Ovary (tissue), 7 donors: ENCODE measurements at regions not wholly inside any gene's neighbourhood (a gene's known extent, or its start where the extent isn't known, plus 50 kb on each side); places are given as distances from the start of the nearest gene placed in this dataset.

ENCODE experiments used
- DNase-seq, 5 donors: peaks; one replicate each; pipeline ENCODE4 v3.0.0-alpha.2; 2019 to 2020
- H3K27ac ChIP-seq, 2 donors: fragments of 200-600 bp; one replicate each; pipeline versions ENCODE4 v1.5.1 to v1.8.0; 2019 to 2022
- H3K27me3 ChIP-seq: fragments of 200-600 bp; one replicate; pipeline ENCODE4 v1.8.0; 2022
- H3K36me3 ChIP-seq: fragments of 200-600 bp; sonication (generic); one replicate; pipeline ENCODE4 v1.5.1; 2019
- H3K4me1 ChIP-seq: one replicate; pipeline ENCODE4 v1.8.1; 2013; ENCODE audit warnings: mild to moderate bottlenecking, moderate library complexity; ENCODE audit not compliant: insufficient read depth
- H3K4me3 ChIP-seq: fragments of 200-600 bp; sonication (generic); one replicate; pipeline ENCODE4 v1.5.1; 2017
- H3K9me3 ChIP-seq, 2 donors: fragments of 200-600 bp in 1 of 2; sonication (generic) in 1 of 2; one replicate each; pipeline versions ENCODE4 v1.5.1 to v1.8.1; 2013 to 2019; ENCODE audit warnings: mild to moderate bottlenecking in 1 of 2, moderate library complexity in 1 of 2
- CTCF ChIP-seq, 3 donors: fragments of 450-650 bp in 2 of 3; fragments of 200-600 bp in 1 of 3; IDR thresholded peaks; one replicate each; pipeline versions ENCODE4 v1.5.1 to v1.8.0; 2016 to 2022; ENCODE audit warnings: antibody characterized with exemption in 3 of 3, mild to moderate bottlenecking in 1 of 3
- EP300 ChIP-seq: sonication (generic); formaldehyde crosslinking; IDR thresholded peaks from one replicate; pipeline ENCODE4 v1.6.1; 2017; ENCODE audit warnings: antibody characterized with exemption
- POLR2A ChIP-seq: fragments of 450-650 bp; IDR thresholded peaks from one replicate; pipeline ENCODE4 v1.6.1; 2017; ENCODE audit warnings: antibody characterized with exemption, mild to moderate bottlenecking, moderate library complexity
- WGBS, 3 donors: extraction: QIAGEN DNeasy Blood & Tissue Kit in 1 of 3; methylation state at CpG; one replicate each; pipeline versions ENCODE4 v1.1.5 to v1.1.7; 2013 to 2017; 5-methylcytosine and 5-hydroxymethylcytosine counted together
- intact Hi-C, 4 donors: fragments of 100-400 bp; cut with DNase I; formaldehyde crosslinking; loops; one replicate each; pipeline versions ENCODE4 v1.11.0 to v1.15.1; 2022 to 2023
- donor health status: DM: no; HTN: no; CAD: no; lungs with moderate emphysema.
- donor health status: DM: no; HTN: no; CAD: no.
- donor health status: Bipolar disorder and iron deficiency.
- donor health status: DM: no; HTN: no; CAD: no.
- donor health status: DM: yes; HTN: yes; CAD: no.

DNA sequence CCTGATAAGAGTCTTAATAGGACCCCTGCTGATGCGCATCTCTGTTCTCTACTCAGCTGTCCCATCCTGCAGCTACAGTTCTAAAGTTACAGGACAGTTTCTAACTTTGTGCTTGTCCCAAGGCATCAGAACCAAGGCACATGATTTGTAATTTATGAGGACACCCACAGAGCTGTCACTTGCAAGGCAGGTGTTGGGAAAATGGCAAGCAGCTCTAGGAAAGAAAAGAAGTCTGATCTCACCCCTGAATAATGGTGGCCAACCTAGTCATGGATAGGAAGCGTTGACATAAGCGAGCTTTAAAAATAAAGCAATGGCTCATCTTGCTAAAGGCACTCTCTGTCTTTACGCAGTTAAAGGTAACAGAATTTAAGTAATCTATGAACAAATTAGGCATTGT lies 127.6 kb upstream of the VGLL2 start:
- TF ChIP-seq POLR2A (no peak), EP300 (no peak)
- H3K4me1 ChIP-seq = no peaks in the 10 kb centered on the region
- DNase-seq = no peak
- intact Hi-C loops = no loop called here
- H3K27me3 ChIP-seq = no peaks in the 10 kb centered on the region
- no peaks in the 10 kb centered on the region for H3K36me3 ChIP-seq
- H3K4me3 ChIP-seq = no peak overlapping the region
- H3K27ac ChIP-seq = no peak overlapping the region
- H3K9me3 ChIP-seq = no peaks in the 10 kb centered on the region
- WGBS, 3 donors = 94 to 97% (median 95%) methylated on average over 4 of the region's 4 CpGs

DNA sequence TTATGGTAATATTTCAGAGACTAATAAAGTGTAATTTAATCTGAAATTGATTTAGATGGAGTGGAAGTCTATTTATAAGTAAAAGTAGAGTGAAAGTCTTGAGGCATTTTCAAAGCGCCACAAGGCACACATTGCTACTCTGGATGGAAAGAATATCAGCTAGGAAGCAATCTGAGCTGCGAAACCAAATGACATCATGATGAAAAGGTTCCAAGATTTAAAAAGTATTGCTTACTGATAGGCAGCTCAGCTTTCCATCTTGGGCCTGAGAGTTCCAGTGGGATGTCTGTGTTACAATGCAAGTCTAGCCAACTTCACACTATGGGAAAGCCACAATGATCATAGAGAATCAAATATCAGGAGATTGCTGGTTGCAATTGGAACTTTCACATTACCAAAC lies 126.9 kb upstream of the VGLL2 start:
- H3K9me3 ChIP-seq = no peaks in the 10 kb centered on the region
- 75 to 88% (median 81%) methylated on average over 2 of the region's 2 CpGs for WGBS, 3 donors
- no peak for TF ChIP-seq CTCF (IDR thresholded peaks at IDR 0.05)
- TF ChIP-seq EP300 = no peak
- no peak for TF ChIP-seq POLR2A
- no peaks in the 10 kb centered on the region for H3K4me1 ChIP-seq
- no peak overlapping the region for H3K4me3 ChIP-seq
- intact Hi-C loops = no loop called here
- no peak for DNase-seq
- H3K36me3 ChIP-seq = no peaks in the 10 kb centered on the region
- H3K27me3 ChIP-seq = no peaks in the 10 kb centered on the region
- H3K27ac ChIP-seq = no peak overlapping the region

GRCh38 chr6:117138920-117139319 lies 126.4 kb upstream of the VGLL2 start:
- Histone ChIP-seq H3K27me3 (no peaks in the 10 kb centered on the region), H3K9me3 (no peaks in the 10 kb centered on the region), H3K27ac (no peak overlapping the region), H3K4me3 (no peak overlapping the region), H3K4me1 (no peaks in the 10 kb centered on the region), H3K36me3 (no peaks in the 10 kb centered on the region)
- TF ChIP-seq CTCF (IDR thresholded peaks at IDR 0.05) (no peak), POLR2A (no peak), EP300 (no peak)
- intact Hi-C loops = no loop called here
- no peak for DNase-seq

DNA sequence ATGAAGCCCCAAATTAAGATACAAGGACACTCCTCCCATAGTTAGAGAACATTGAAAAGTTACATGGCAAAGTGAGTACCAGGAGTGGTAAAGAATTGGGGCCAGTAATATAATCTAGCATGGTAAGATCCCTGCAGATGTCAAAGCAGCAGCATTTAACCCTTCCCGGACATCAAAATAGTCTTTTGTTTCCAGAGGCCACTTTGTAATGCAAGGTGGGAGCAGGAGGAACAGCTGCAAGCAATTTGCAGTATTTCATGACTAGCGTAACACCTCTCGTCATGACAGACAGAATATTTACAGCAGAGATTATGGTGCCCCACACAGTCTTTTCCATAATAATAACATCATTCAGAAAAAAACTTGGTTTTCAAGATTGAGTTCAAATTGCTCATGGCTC lies 123.2 kb upstream of the VGLL2 start:
- H3K27ac ChIP-seq = no peak overlapping the region
- WGBS, 3 donors = 17 to 40% (median 22%) methylated on average over 3 of the region's 3 CpGs
- no peaks in the 10 kb centered on the region for H3K4me1 ChIP-seq
- intact Hi-C loops = no loop called here
- TF ChIP-seq EP300 = no peak
- no peak for TF ChIP-seq CTCF (IDR thresholded peaks at IDR 0.05)
- H3K9me3 ChIP-seq = no peaks in the 10 kb centered on the region
- no peaks in the 10 kb centered on the region for H3K36me3 ChIP-seq
- H3K27me3 ChIP-seq = no peaks in the 10 kb centered on the region
- H3K4me3 ChIP-seq = no peak overlapping the region
- no peak for DNase-seq

DNA sequence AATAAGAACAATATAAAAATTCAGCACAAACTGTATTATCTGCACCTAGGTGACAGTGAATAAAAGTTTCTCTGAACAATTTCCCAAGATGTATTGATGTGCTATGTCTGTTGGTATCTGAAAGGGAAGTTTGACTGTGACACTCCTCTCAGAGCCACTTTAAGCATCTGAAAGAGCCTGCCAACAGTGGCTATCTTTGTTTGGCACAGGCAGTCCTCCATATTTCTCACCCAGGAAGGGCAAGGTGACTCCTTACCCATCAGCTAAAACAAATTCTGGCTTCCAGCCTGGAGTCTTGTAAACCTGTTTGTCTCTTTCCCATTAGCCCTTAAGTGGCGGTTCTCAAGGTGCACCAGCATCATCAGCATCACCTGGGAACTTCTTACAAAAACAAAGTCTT lies 122.4 kb upstream of the VGLL2 start:
- H3K36me3 ChIP-seq = no peaks in the 10 kb centered on the region
- no peak overlapping the region for H3K27ac ChIP-seq
- no peaks in the 10 kb centered on the region for H3K27me3 ChIP-seq
- TF ChIP-seq POLR2A (no peak), CTCF (IDR thresholded peaks at IDR 0.05) (no peak), EP300 (no peak)
- intact Hi-C loops = no loop called here
- no peak overlapping the region for H3K4me3 ChIP-seq
- no peaks in the 10 kb centered on the region for H3K9me3 ChIP-seq
- 74 to 97% (median 81%) methylated on average over 1 of the region's 1 CpG for WGBS, 3 donors
- DNase-seq = no peak
- no peaks in the 10 kb centered on the region for H3K4me1 ChIP-seq
